ENCODE measurements at regions not wholly inside any gene's neighbourhood (a gene's known extent, or its start where the extent isn't known, plus 50 kb on each side); places are given as distances from the start of the nearest gene placed in this dataset.

DNA sequence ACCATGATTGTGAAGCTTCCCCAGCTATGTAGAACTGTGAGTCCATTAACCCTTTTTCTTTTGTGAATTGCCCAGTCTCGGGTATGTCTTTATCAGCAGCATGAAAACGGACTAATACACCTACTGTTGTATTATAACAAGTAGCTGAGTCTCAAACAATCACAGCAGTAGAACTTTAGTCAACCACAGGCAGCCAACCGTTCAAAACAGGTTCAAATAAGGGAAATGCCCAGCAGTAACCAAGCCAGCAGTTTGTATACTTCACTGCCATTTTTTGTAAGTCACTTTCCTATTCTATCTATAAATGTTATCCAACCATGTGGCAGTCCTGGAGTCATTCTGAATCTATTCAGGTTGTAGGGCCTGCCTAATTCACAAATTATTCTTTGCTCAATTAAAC lies 1560.6 kb upstream of the SLC39A10 start:
- no peaks in the 10 kb centered on the region for H3K36me3 ChIP-seq (ENCODE audit: control insufficient read depth, insufficient read depth, low read length)
- no peak for DNase-seq
- H3K27ac ChIP-seq (ENCODE audit: insufficient read depth, low read length, poor library complexity, severe bottlenecking), result no peak overlapping the region
- H3K27me3 ChIP-seq (replicated peaks; ENCODE audit: control insufficient read depth, insufficient read depth, low read length, poor library complexity, severe bottlenecking), result no peaks in the 10 kb centered on the region
- H3K4me1 ChIP-seq (ENCODE audit: control insufficient read depth, insufficient read depth, low read length, poor library complexity, severe bottlenecking), result no peaks in the 10 kb centered on the region
- H3K9me3 ChIP-seq (ENCODE audit: control insufficient read depth, low read length), result no peaks in the 10 kb centered on the region
- no peak overlapping the region for H3K4me3 ChIP-seq (ENCODE audit: insufficient read depth, low read depth, low read length, poor library complexity, severe bottlenecking)

DNA sequence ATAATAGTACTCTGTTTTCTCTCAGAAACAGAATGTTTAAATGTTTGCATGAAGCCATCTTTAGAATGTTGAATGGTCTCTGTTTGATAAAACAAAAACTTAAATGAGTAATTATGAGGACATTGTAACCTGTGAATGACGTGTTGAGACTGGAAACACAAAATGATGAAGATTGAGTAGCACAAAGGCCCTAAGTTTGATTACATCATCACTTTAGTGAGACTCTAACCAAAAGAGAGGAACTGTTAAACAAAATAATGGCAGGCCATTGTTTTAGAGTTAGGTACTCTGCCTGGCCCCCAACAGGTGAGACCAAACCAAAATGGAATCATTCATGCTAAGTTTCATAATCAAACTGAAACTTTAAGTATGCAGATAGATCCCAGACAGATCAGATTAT lies 1561.7 kb upstream of the SLC39A10 start:
- H3K27me3 ChIP-seq (replicated peaks; ENCODE audit: control insufficient read depth, insufficient read depth, low read length, poor library complexity, severe bottlenecking), result no peaks in the 10 kb centered on the region
- H3K9me3 ChIP-seq (ENCODE audit: control insufficient read depth, low read length), result no peaks in the 10 kb centered on the region
- no peak for DNase-seq
- no peaks in the 10 kb centered on the region for H3K36me3 ChIP-seq (ENCODE audit: control insufficient read depth, insufficient read depth, low read length)
- H3K4me1 ChIP-seq (ENCODE audit: control insufficient read depth, insufficient read depth, low read length, poor library complexity, severe bottlenecking), result no peaks in the 10 kb centered on the region
- H3K27ac ChIP-seq (ENCODE audit: insufficient read depth, low read length, poor library complexity, severe bottlenecking), result no peak overlapping the region
- no peak overlapping the region for H3K4me3 ChIP-seq (ENCODE audit: insufficient read depth, low read depth, low read length, poor library complexity, severe bottlenecking)

DNA sequence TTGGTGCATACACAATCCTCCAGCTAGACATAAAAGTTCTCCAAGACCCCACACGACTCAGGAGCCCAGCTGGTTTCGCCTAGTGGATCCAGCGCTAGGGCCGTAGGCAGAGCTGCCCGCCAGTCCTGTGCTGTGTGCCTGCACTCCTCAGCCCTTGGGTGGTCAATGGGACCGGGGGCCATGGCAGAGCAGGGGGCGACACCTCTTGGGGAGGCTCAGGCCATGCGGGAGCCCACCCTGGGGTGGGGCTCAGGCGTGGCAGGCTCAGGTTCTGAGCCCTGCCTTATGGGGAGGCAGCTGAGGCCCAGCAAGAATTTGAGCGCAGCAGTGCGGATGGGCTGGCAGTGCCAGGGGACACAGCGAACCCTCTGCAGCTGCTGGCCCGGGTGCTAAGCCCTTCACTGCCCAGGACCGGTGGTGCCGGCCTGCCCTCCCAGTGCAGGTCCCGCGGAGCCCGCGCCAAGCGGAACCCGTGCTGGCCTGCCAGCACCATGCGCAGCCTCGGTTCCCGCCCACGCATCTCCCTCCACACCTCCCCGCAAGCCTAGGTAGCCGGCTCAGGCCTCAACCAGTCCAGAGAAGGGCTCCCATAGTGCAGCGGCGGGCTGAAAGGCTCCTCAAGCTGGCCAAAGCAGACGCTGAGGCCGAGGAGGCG lies 1566.6 kb upstream of the SLC39A10 start:
- H3K36me3 ChIP-seq (ENCODE audit: control insufficient read depth, insufficient read depth, low read length), result no peaks in the 10 kb centered on the region
- H3K27me3 ChIP-seq (replicated peaks; ENCODE audit: control insufficient read depth, insufficient read depth, low read length, poor library complexity, severe bottlenecking), result no peaks in the 10 kb centered on the region
- DNase-seq, result no peak
- no peaks in the 10 kb centered on the region for H3K9me3 ChIP-seq (ENCODE audit: control insufficient read depth, low read length)
- no peak overlapping the region for H3K27ac ChIP-seq (ENCODE audit: insufficient read depth, low read length, poor library complexity, severe bottlenecking)
- H3K4me3 ChIP-seq (ENCODE audit: insufficient read depth, low read depth, low read length, poor library complexity, severe bottlenecking), result no peak overlapping the region
- no peaks in the 10 kb centered on the region for H3K4me1 ChIP-seq (ENCODE audit: control insufficient read depth, insufficient read depth, low read length, poor library complexity, severe bottlenecking)

DNA sequence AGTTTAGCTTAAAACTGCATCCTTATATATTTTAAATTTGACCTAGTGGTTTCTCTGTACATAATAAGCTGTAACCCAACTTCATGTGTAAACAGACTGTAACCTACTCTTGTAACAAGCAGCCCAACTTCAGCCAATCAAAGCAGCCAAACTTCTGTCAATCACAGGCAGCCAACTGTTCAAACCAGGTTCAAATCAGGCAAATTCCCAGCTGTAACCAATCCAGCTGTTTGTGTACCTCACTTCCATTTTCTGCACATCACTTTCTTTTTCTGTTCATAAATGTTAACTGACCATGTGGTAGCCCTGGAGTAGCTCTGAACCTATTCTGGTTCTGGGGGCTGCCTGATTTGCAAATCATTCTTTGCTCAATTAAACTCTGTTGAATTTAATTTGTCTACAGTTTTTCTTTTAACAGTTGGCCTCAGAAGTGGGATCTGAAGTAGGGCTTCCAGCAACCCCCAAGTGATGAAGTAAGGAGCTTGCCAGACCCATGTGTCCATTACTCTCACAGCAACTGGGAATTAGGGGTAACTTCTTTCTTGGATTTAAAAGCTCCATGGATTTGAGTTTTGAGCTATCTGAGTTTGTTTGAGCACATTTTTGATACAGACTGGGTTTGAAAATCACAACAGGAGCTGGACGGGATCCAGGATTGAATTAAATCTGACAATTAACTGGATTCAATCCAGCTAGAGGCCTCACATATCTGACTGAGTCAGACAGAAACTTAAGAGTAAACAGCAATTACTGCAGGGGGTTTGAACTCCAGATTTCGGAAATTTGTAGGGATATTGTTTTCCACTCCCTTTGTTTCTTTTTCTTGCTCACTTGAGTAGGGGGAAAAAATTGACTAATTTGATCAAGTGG lies 1569.7 kb upstream of the SLC39A10 start:
- no peaks in the 10 kb centered on the region for H3K4me1 ChIP-seq (ENCODE audit: control insufficient read depth, insufficient read depth, low read length, poor library complexity, severe bottlenecking)

DNA sequence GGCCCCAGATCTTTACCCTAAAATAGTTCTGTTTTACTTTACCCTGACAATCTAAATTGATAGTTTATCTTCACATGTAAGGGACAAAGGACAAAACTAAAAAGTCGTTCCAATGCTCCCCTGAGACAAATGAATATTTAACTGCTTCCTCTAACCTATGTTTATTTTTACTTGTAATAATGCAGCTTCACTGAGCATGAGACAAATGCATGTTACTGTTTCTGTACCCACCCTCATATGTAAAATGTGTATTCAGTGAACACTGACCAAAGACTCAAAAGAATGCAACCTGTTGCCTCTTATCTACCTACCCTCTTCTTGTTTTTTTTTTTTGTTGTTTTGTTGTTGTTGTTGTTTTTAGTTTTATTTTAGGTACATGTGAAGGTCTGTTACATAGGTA lies 1570.9 kb upstream of the SLC39A10 start:
- H3K27me3 ChIP-seq (replicated peaks; ENCODE audit: control insufficient read depth, insufficient read depth, low read length, poor library complexity, severe bottlenecking), result no peaks in the 10 kb centered on the region
- no peaks in the 10 kb centered on the region for H3K36me3 ChIP-seq (ENCODE audit: control insufficient read depth, insufficient read depth, low read length)
- H3K4me1 ChIP-seq (ENCODE audit: control insufficient read depth, insufficient read depth, low read length, poor library complexity, severe bottlenecking), result no peaks in the 10 kb centered on the region
- no peak overlapping the region for H3K27ac ChIP-seq (ENCODE audit: insufficient read depth, low read length, poor library complexity, severe bottlenecking)
- H3K9me3 ChIP-seq (ENCODE audit: control insufficient read depth, low read length), result no peaks in the 10 kb centered on the region
- no peak for DNase-seq
- no peak overlapping the region for H3K4me3 ChIP-seq (ENCODE audit: insufficient read depth, low read depth, low read length, poor library complexity, severe bottlenecking)

More for the DNA sequence above, 1569.7 kb upstream of the SLC39A10 start:
- no peak for DNase-seq
- Histone ChIP-seq H3K36me3 (ENCODE audit: control insufficient read depth, insufficient read depth, low read length) (no peaks in the 10 kb centered on the region), H3K27me3 (replicated peaks; ENCODE audit: control insufficient read depth, insufficient read depth, low read length, poor library complexity, severe bottlenecking) (no peaks in the 10 kb centered on the region), H3K9me3 (ENCODE audit: control insufficient read depth, low read length) (no peaks in the 10 kb centered on the region), H3K27ac (ENCODE audit: insufficient read depth, low read length, poor library complexity, severe bottlenecking) (no peak overlapping the region), H3K4me3 (ENCODE audit: insufficient read depth, low read depth, low read length, poor library complexity, severe bottlenecking) (no peak overlapping the region)

DNA sequence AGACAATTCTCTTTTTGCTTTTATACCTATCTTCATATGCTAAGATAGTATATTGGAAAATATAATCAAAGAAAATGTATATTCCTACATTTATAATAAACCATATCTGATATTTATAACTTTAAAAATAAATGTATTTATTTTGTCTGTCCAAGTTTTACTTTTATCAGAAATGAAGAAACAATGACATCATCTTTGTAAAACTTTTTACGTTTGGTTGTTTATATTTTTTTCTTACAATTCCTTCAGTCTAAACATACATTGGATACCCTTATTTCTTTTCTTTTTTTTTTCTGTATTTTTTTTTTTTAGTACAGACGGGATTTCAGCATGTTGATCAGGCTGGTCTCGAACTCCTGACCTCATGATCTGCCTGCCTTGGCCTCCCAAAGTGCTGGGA lies 1577.0 kb upstream of the SLC39A10 start:
- H3K4me1 ChIP-seq (ENCODE audit: control insufficient read depth, insufficient read depth, low read length, poor library complexity, severe bottlenecking), result no peaks in the 10 kb centered on the region
- no peaks in the 10 kb centered on the region for H3K27me3 ChIP-seq (replicated peaks; ENCODE audit: control insufficient read depth, insufficient read depth, low read length, poor library complexity, severe bottlenecking)
- no peak overlapping the region for H3K4me3 ChIP-seq (ENCODE audit: insufficient read depth, low read depth, low read length, poor library complexity, severe bottlenecking)
- no peak for DNase-seq
- no peak overlapping the region for H3K27ac ChIP-seq (ENCODE audit: insufficient read depth, low read length, poor library complexity, severe bottlenecking)
- no peaks in the 10 kb centered on the region for H3K36me3 ChIP-seq (ENCODE audit: control insufficient read depth, insufficient read depth, low read length)
- H3K9me3 ChIP-seq (ENCODE audit: control insufficient read depth, low read length), result no peaks in the 10 kb centered on the region

DNA sequence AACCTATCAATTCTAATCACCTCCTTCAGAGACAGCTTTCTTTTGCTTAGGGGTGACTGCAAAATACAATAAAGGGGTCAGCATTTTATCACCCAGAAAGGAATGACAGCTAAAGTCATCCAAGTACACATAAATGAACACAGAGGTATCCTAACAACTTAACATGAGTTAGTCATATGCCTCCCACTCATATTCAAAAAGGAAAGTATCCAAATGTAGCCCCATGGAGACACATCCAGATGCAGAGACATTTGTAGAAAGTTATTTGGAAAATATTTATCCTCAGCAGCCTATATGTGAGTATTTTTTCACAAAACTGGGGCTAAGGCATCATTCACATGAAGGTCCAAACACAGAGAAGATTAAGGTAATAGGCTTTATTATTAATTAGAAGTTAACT lies 1579.7 kb upstream of the SLC39A10 start:
- Histone ChIP-seq H3K27ac (ENCODE audit: insufficient read depth, low read length, poor library complexity, severe bottlenecking) (no peak overlapping the region), H3K9me3 (ENCODE audit: control insufficient read depth, low read length) (no peaks in the 10 kb centered on the region), H3K27me3 (replicated peaks; ENCODE audit: control insufficient read depth, insufficient read depth, low read length, poor library complexity, severe bottlenecking) (no peaks in the 10 kb centered on the region), H3K4me1 (ENCODE audit: control insufficient read depth, insufficient read depth, low read length, poor library complexity, severe bottlenecking) (no peaks in the 10 kb centered on the region), H3K36me3 (ENCODE audit: control insufficient read depth, insufficient read depth, low read length) (no peaks in the 10 kb centered on the region), H3K4me3 (ENCODE audit: insufficient read depth, low read depth, low read length, poor library complexity, severe bottlenecking) (no peak overlapping the region)
- DNase-seq, result no peak

DNA sequence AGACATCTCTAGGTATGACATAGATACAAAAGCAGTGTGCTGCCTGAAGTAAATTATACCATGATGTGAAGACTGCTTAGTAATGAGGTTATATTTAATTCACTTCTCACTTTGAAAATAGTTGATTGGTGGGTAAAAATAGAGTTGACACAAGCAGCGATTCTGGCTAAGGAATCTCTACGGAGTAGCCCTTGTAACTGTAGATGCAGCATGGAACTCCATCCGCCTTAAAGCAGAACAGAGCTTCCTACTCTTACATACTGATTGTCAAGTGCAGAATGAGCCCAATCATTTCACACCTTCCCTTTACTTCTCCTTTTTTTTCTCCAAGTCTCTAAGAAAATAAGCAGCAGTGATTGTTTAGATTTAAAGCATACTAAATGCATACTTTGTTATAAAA lies 1594.6 kb upstream of the SLC39A10 start:
- H3K4me3 ChIP-seq (ENCODE audit: insufficient read depth, low read depth, low read length, poor library complexity, severe bottlenecking), result no peak overlapping the region
- no peaks in the 10 kb centered on the region for H3K9me3 ChIP-seq (ENCODE audit: control insufficient read depth, low read length)
- no peaks in the 10 kb centered on the region for H3K4me1 ChIP-seq (ENCODE audit: control insufficient read depth, insufficient read depth, low read length, poor library complexity, severe bottlenecking)
- DNase-seq, result no peak
- H3K36me3 ChIP-seq (ENCODE audit: control insufficient read depth, insufficient read depth, low read length), result no peaks in the 10 kb centered on the region
- H3K27me3 ChIP-seq (replicated peaks; ENCODE audit: control insufficient read depth, insufficient read depth, low read length, poor library complexity, severe bottlenecking), result no peaks in the 10 kb centered on the region
- no peak overlapping the region for H3K27ac ChIP-seq (ENCODE audit: insufficient read depth, low read length, poor library complexity, severe bottlenecking)

DNA sequence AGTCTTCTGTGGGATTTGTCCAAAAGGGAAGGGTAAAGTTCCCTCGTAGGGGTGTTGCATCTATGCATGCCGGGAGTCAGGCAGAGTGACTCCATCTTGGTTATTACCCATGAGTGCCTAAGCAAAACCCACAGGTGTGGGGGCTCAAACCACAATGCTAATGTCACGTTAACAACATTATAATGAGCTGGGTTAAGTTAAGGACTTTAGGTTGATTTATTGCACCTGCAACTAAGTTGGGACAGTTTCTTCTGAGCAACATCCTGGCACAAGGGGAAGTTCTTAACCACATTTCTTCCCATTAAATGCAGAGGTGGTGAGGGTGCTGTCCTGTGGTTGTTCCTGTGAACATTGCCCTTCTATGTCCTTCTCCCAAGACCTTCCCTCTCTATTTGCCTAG lies 1596.8 kb upstream of the SLC39A10 start:
- Histone ChIP-seq H3K4me1 (ENCODE audit: control insufficient read depth, insufficient read depth, low read length, poor library complexity, severe bottlenecking) (no peaks in the 10 kb centered on the region), H3K36me3 (ENCODE audit: control insufficient read depth, insufficient read depth, low read length) (no peaks in the 10 kb centered on the region), H3K27ac (ENCODE audit: insufficient read depth, low read length, poor library complexity, severe bottlenecking) (no peak overlapping the region), H3K27me3 (replicated peaks; ENCODE audit: control insufficient read depth, insufficient read depth, low read length, poor library complexity, severe bottlenecking) (no peaks in the 10 kb centered on the region), H3K4me3 (ENCODE audit: insufficient read depth, low read depth, low read length, poor library complexity, severe bottlenecking) (no peak overlapping the region), H3K9me3 (ENCODE audit: control insufficient read depth, low read length) (no peaks in the 10 kb centered on the region)
- no peak for DNase-seq

DNA sequence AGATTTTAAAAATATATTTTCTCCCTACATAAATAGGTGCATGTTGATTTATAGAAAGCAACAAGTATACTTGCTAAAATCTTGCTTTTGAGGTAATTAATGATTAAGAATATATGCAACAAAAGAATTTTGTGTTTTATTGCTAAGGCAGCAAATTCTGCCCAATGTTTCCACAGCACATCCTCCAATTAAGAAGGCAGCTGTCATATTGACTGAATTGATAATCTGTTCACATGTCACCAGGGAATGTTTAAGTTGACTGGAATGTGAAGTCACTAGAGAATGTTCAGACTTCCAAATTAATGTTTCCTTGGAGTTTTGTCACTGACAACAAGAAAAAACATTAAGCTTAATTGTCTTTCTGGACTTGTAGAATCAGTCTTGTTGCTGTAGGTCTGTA lies 1602.7 kb upstream of the SLC39A10 start:
- Histone ChIP-seq H3K36me3 (ENCODE audit: control insufficient read depth, insufficient read depth, low read length) (no peaks in the 10 kb centered on the region), H3K9me3 (ENCODE audit: control insufficient read depth, low read length) (no peaks in the 10 kb centered on the region), H3K27ac (ENCODE audit: insufficient read depth, low read length, poor library complexity, severe bottlenecking) (no peak overlapping the region), H3K4me3 (ENCODE audit: insufficient read depth, low read depth, low read length, poor library complexity, severe bottlenecking) (no peak overlapping the region), H3K27me3 (replicated peaks; ENCODE audit: control insufficient read depth, insufficient read depth, low read length, poor library complexity, severe bottlenecking) (no peaks in the 10 kb centered on the region), H3K4me1 (ENCODE audit: control insufficient read depth, insufficient read depth, low read length, poor library complexity, severe bottlenecking) (no peaks in the 10 kb centered on the region)
- DNase-seq, result no peak
